Fibroblast of skin of abdomen (primary cell): ENCODE measurements at regions not wholly inside any gene's neighbourhood (a gene's known extent, or its start where the extent isn't known, plus 50 kb on each side); places are given as distances from the start of the nearest gene placed in this dataset.

Experiments
- DNase-seq: peaks from one replicate; pipeline ENCODE4 v3.0.0-alpha.2; 2013

DNA sequence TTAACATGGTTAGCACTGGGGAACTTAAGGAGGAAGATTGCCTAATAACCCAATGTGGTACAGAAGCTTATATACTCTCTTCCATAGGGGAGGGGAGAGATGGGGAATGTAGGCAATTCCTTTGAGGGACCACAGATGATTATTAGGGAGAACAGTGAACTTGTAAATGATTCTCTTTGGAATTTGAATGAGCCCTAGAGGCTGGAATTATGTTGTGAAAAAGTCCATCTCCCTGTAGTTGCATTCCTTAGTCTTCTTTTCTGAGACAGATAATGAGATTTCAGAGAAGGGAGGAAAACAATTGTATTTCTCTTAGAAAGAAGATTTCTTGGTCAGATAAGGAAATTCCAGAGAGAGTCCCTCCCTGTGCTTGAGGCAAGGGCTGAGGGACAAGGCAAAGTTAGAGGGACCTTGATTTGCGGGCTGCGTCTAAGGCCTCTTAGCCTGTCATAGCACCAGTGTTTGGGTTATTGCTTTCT lies 89.0 kb upstream of the HMCN1 start:
- peak; percentile 80 for DNase-seq

GRCh38 chr1:185644531-185644930 lies 89.7 kb upstream of the HMCN1 start:
- no peak for DNase-seq

- DNase-seq = no peak
These were observed 97.3 kb upstream of the HMCN1 start for GRCh38 chr1:185636848-185637247.

- no peak for DNase-seq
These were observed 99.5 kb upstream of the HMCN1 start for GRCh38 chr1:185634704-185635103.

DNA sequence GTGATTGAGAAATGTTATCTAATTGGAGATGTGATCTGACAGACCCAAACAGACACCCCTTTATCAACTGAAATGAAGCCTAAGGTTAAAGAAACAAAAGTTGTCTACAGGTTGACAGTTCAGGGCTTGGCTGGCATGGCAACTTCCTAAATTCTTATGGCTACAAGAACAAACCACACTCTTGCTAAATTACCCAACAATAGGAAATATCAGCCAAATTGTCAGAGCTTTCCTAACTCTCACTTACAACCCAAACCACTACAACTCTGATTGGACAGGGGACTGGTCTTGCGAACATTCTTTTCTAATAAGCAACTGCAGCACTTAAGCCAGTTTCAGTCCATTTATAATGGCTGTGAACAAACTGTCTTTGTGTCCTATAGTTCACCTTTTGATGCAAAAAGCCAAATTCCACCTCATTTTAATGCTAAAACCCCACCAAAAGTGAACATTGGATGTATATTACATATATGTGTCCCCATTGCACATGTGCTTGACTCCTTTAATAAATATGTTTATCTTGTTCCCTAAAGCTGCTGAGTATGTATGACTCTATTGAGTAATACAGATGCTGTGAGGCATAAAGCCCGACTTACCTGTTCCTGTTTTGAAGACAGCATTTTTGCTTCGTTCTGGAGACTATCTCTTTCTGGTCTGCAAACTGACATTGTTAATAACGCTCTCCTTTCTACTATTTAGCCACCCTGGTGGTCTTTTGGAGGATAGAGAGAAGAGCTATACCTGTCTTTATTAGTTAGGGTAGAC lies 101.3 kb upstream of the HMCN1 start:
- DNase-seq = peak; percentile 67

GRCh38 chr1:185631843-185632242 lies 102.3 kb upstream of the HMCN1 start:
- DNase-seq = no peak

GRCh38 chr1:185627761-185628501 lies 106.3 kb upstream of the HMCN1 start:
- DNase-seq = no peak

- DNase-seq = no peak
These were observed 107.0 kb upstream of the HMCN1 start for GRCh38 chr1:185627171-185627570.

DNA sequence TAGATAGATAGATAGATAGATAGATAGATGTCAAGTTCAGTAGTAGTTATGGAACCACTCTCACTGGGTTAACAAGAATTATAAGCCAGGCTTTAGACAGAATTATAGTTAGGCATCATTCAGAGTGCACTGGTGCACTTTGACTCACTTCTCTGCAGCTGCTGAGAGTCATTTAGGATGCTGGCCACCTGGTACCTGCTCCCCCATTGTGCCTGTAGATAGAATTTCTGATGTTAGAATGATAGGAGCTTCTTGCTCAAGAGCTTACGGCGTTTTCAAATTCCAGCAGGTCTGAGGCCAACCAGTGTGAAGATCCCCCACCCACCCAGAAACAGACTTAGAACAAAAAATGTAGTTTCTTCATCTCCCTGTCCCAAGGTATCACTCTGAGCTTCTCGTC lies 107.8 kb upstream of the HMCN1 start:
- no peak for DNase-seq

DNA sequence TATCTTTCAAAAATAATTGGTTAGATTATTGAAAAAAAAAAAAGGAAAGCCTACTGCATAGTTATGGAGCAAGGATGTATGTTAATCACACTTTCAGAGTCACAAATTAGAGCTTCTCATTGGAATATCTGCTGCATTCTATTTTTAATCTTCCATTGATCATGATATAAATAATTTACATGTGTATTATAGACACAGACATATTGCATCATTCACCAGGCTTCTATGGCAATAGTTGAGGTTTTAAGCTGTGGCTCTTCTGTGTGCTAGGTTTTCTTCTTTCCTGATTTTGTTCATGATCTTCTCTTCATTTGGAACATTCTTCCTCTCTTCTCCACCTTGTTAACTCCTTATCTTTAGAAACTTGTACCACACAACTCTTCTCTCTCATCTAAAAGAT lies 123.2 kb upstream of the HMCN1 start:
- peak; percentile 11 for DNase-seq

- peak; percentile 53 for DNase-seq
These were observed 126.0 kb upstream of the HMCN1 start for GRCh38 chr1:185608177-185608576.

- DNase-seq = no peak
These were observed 131.0 kb upstream of the HMCN1 start for GRCh38 chr1:185603158-185603557.

GRCh38 chr1:185601189-185601588 lies 133.0 kb upstream of the HMCN1 start:
- DNase-seq = no peak

DNA sequence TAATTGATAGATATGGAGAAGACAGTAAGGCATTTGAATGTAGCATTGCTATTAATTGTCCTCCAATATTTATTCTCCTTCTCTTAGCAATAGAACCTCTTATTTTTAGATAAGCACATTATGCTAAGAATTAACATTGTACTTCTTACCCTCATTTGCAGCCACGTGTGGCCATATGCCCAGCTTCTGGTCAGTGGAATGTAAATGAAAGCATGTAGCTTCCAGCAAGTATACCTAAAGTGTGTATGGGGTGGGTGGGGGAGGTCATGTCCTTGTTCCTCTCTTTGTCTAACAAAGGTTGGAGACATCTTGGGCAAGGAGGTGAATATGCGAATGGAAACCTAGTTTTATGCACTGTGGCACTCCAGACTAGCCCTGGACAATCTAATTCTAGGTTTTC lies 133.6 kb upstream of the HMCN1 start:
- DNase-seq = peak; percentile 27

DNA sequence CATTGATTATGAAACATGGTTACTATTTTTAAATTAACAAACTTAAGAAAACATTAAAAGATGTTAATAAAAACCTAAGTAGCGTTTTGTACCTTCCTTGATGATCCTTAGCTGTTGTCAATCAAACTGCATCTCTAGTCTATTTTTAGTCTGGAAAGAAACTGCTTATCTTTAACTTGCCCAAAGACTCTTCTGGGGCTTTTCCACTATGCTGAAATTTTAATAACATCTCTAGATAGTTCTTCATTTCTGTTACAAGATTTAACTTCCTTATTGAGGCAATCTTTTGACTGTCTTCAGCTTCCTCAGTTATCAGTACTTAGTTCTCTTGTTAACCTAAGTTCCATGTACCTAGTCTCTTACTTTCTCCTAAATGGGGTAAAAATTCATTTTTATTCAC lies 135.9 kb upstream of the HMCN1 start:
- no peak for DNase-seq

GRCh38 chr1:185595835-185596667 lies 138.1 kb upstream of the HMCN1 start:
- DNase-seq = peak; percentile 34

- DNase-seq = no peak
These were observed 139.3 kb upstream of the HMCN1 start for GRCh38 chr1:185594786-185595410.

GRCh38 chr1:185593271-185593670 lies 140.9 kb upstream of the HMCN1 start:
- no peak for DNase-seq

GRCh38 chr1:185585770-185586169 lies 148.4 kb upstream of the HMCN1 start:
- no peak for DNase-seq

GRCh38 chr1:185581961-185582725 lies 152.0 kb upstream of the HMCN1 start:
- DNase-seq = peak; percentile 23

DNA sequence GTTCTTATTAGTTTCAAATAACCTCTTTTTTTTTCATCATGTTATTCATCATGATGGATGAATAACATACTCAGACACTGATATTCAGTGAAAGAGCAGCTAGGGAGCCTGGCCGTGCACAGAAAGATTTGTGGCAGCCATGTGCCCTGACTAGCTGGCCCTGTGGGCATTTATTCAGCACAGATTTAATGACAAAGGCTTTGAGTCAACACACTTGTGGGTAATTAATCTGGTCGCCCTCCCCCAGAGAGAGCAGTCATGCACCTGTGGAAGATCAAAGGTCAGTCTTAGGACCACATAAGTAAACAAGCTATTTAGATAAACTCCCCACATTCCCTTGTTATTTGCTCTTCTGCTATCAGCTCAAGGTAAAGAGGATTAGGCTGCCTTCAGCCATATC lies 153.2 kb upstream of the HMCN1 start:
- no peak for DNase-seq

DNA sequence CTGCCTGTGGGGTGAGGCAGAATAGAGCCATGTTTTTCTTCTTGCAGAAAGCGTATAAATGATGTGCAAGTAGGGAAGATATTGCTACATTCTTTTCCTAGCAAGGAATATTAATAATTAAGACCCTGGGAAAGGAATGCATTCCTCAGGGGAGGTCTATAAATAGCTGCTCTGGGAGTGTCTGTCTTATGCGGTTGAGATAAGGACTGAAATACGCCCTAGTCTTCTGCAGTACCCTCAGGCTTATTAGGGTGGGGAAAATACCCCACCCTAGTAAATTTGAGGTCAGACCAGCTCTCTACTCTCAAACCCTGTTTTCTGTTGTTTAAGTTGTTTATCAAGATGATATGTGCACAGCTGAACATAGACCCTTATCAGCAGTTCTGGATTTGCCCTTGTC lies 155.9 kb upstream of the HMCN1 start:
- no peak for DNase-seq
